22Rv1 (cell line): ENCODE measurements at regions not wholly inside any gene's neighbourhood (a gene's known extent, or its start where the extent isn't known, plus 50 kb on each side); places are given as distances from the start of the nearest gene placed in this dataset.

Experiments
- H3K27ac ChIP-seq: fragments of 450-650 bp; 2 replicates; pipeline ENCODE4 v1.5.1; 2017
- CTCF ChIP-seq: fragments of 450-650 bp; IDR thresholded peaks from 2 replicates; pipeline ENCODE4 v1.5.1; 2017; ENCODE audit warnings: mild to moderate bottlenecking
- ZFX ChIP-seq: fragments of 450-650 bp; IDR thresholded peaks from 2 replicates; pipeline ENCODE4 v1.6.1; 2017; ENCODE audit warnings: antibody characterized with exemption, borderline replicate concordance

- H3K27ac ChIP-seq, result no peak overlapping the region
- TF ChIP-seq ZFX (no peak), CTCF (no peak)
These were observed 359.2 kb downstream of the RMST start for GRCh38 chr12:97821806-97822205.

GRCh38 chr12:97835541-97835940 is 372.9 kb downstream of the RMST start:
- no peak for TF ChIP-seq CTCF
- TF ChIP-seq ZFX, result no peak

GRCh38 chr12:97837401-97837800 is 374.8 kb downstream of the RMST start:
- H3K27ac ChIP-seq, result no peak overlapping the region

More at GRCh38 chr12:97835541-97835940, 372.9 kb downstream of the RMST start:
- H3K27ac ChIP-seq, result no peak overlapping the region

GRCh38 chr12:97848051-97848450 is 385.4 kb downstream of the RMST start:
- TF ChIP-seq CTCF, result no peak
- no peak for TF ChIP-seq ZFX
- no peak overlapping the region for H3K27ac ChIP-seq

More at GRCh38 chr12:97837401-97837800, 374.8 kb downstream of the RMST start:
- TF ChIP-seq CTCF (no peak), ZFX (no peak)

- H3K27ac ChIP-seq, result no peak overlapping the region
- no peak for TF ChIP-seq CTCF
- no peak for TF ChIP-seq ZFX
These were observed 391.9 kb downstream of the RMST start for GRCh38 chr12:97854477-97854876.

GRCh38 chr12:97862072-97862471 is 399.5 kb downstream of the RMST start:
- TF ChIP-seq CTCF, result no peak
- TF ChIP-seq ZFX, result no peak
- H3K27ac ChIP-seq, result no peak overlapping the region

- TF ChIP-seq CTCF, result no peak
- no peak overlapping the region for H3K27ac ChIP-seq
These were observed 412.5 kb downstream of the RMST start for GRCh38 chr12:97875064-97875463.
